Kidney (tissue), 13 donors: ENCODE measurements at regions not wholly inside any gene's neighbourhood (a gene's known extent, or its start where the extent isn't known, plus 50 kb on each side); places are given as distances from the start of the nearest gene placed in this dataset.

Experiments used
- DNase-seq, 5 donors: peaks; one replicate each; pipeline ENCODE4 v3.0.0-alpha.2; 2013 to 2020
- FAIRE-seq: peaks from 2 replicates; lab custom pipeline; 2012; peaks lifted over from hg19 to GRCh38; lab: Jason Lieb, UNC
- H3K27ac ChIP-seq, 2 donors: one replicate each; pipeline ENCODE4 v1.7.0; 2013; ENCODE audit warnings: low read depth in 2 of 2, low read length in 2 of 2, inconsistent platforms in 1 of 2
- H3K27me3 ChIP-seq: one replicate; pipeline ENCODE4 v1.7.1; 2013; ENCODE audit warnings: low read length, inconsistent platforms; ENCODE audit not compliant: control insufficient read depth, insufficient read depth
- H3K36me3 ChIP-seq, 3 donors: one replicate each; pipeline versions ENCODE4 v1.7.0 to v1.7.1; 2013; ENCODE audit warnings: low read length in 3 of 3, control low read depth in 1 of 3, inconsistent platforms in 1 of 3; ENCODE audit not compliant: insufficient read depth in 3 of 3, control insufficient read depth in 2 of 3
- H3K4me1 ChIP-seq, 3 donors: one replicate each; pipeline versions ENCODE4 v1.7.0 to v1.7.1; 2013; ENCODE audit warnings: low read length in 3 of 3, inconsistent platforms in 1 of 3, low read depth in 1 of 3; ENCODE audit not compliant: control insufficient read depth in 2 of 3, insufficient read depth in 2 of 3
- H3K4me3 ChIP-seq, 3 donors: one replicate each; pipeline versions ENCODE4 v1.7.0 to v1.8.1; 2013; ENCODE audit warnings: low read length in 3 of 3, control low read depth in 1 of 3, inconsistent platforms in 1 of 3
- H3K9ac ChIP-seq, 3 donors: one replicate each; pipeline versions ENCODE4 v1.7.0 to v1.7.1; 2013; ENCODE audit warnings: low read length in 3 of 3, control low read depth in 1 of 3, inconsistent platforms in 1 of 3
- H3K9me3 ChIP-seq, 3 donors: one replicate each; pipeline versions ENCODE4 v1.7.0 to v1.7.1; 2013; ENCODE audit warnings: low read length in 3 of 3, control low read depth in 1 of 3, inconsistent platforms in 1 of 3; ENCODE audit not compliant: control insufficient read depth in 2 of 3, insufficient read depth in 1 of 3
- CTCF ChIP-seq: IDR thresholded peaks from 3 replicates; pipeline ENCODE4 v1.5.1; 2012; ENCODE audit warnings: mild to moderate bottlenecking, moderate library complexity, borderline replicate concordance; ENCODE audit not compliant: insufficient read depth; ENCODE audit errors: extremely low read depth
- intact Hi-C: fragments of 100-400 bp; cut with DNase I; formaldehyde crosslinking; loops from one replicate; pipeline ENCODE4 v1.11.1; 2022
- donor health status: control.
- donor health status: control.
- donor health status: control.
- donor health status: control.
- donor health status: control.
- donor health status: DM: yes; HTN: yes; CAD: no.
- donor health status: Normal renal cell carcinoma (clear cell type).

GRCh38 chr20:55741801-55742200 is 263.5 kb downstream of the CBLN4 start:
- Histone ChIP-seq H3K27ac (no peak overlapping the region), H3K9ac (no peak overlapping the region), H3K4me1 (no peaks in the 10 kb centered on the region), H3K9me3 (no peaks in the 10 kb centered on the region), H3K4me3 (no peak overlapping the region), H3K27me3 (no peaks in the 10 kb centered on the region), H3K36me3 (no peaks in the 10 kb centered on the region)
- intact Hi-C loops, result no loop called here
- TF ChIP-seq CTCF, result no peak
- FAIRE-seq, result no peak
- DNase-seq, result no peak

DNA sequence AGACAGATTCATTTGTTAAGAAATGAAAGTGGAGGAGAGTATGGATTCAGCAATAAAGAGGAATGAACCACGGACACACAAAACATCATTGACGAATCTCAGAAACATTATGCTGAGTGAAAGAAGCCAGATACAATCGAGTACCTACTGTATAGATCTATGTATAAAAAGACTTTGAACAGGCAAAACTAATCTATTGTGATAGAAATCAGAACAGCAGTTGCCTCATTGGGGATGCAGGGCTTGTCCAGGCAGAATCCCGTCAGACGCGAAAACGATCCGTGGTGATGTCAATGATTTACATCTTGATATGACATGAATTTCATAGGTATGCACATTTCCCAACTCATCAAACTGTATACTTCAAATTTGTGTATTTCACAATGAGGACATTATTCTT is 265.2 kb downstream of the CBLN4 start:
- no peaks in the 10 kb centered on the region for H3K9me3 ChIP-seq
- no peak for DNase-seq
- no peak overlapping the region for H3K4me3 ChIP-seq
- H3K9ac ChIP-seq, result no peak overlapping the region
- no peak for TF ChIP-seq CTCF
- no peak for FAIRE-seq
- H3K4me1 ChIP-seq, result no peaks in the 10 kb centered on the region
- H3K27ac ChIP-seq, result no peak overlapping the region
- H3K27me3 ChIP-seq, result no peaks in the 10 kb centered on the region
- H3K36me3 ChIP-seq, result no peaks in the 10 kb centered on the region
- intact Hi-C loops, result no loop called here

GRCh38 chr20:55730321-55730720 is 275.0 kb downstream of the CBLN4 start:
- DNase-seq (no peak), FAIRE-seq (no peak)
- TF ChIP-seq CTCF, result no peak
- Histone ChIP-seq H3K9ac (no peak overlapping the region), H3K27ac (no peak overlapping the region), H3K4me1 (no peaks in the 10 kb centered on the region), H3K9me3 (no peaks in the 10 kb centered on the region), H3K4me3 (no peak overlapping the region), H3K27me3 (no peaks in the 10 kb centered on the region), H3K36me3 (no peaks in the 10 kb centered on the region)
- intact Hi-C loops, result no loop called here

DNA sequence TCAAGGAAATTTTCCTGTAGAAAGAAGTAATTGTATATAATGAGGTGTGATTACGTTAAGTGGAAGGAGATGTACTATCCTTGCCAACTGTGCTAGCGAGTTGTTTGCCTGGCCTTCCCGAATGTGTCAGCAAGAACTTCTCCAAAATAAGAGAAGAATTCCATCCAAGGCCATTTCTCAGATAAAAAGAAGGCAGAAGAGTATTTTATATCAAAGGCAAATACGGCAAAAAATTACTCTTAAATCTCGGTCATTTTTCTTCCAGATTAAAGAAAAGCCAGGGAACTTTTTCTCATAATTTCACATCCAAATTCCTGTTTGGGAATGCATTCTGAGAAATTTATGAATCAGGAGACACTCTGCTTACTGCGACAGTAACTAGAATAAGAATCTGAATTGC is 290.6 kb downstream of the CBLN4 start:
- no peaks in the 10 kb centered on the region for H3K36me3 ChIP-seq
- intact Hi-C loops, result no loop called here
- no peaks in the 10 kb centered on the region for H3K9me3 ChIP-seq
- TF ChIP-seq CTCF, result no peak
- H3K9ac ChIP-seq, result no peak overlapping the region
- no peak overlapping the region for H3K27ac ChIP-seq
- FAIRE-seq (no peak), DNase-seq (no peak)
- no peaks in the 10 kb centered on the region for H3K4me1 ChIP-seq
- H3K27me3 ChIP-seq, result no peaks in the 10 kb centered on the region
- no peak overlapping the region for H3K4me3 ChIP-seq
